ENCODE measurements at regions not wholly inside any gene's neighbourhood (a gene's known extent, or its start where the extent isn't known, plus 50 kb on each side); places are given as distances from the start of the nearest gene placed in this dataset.

- no peak for ATAC-seq
Measured at GRCh38 chr4:74615411-74615810, 170.5 kb downstream of the AREG start.

GRCh38 chr4:74618166-74618565 is 173.2 kb downstream of the AREG start:
- ATAC-seq = no peak

- ATAC-seq = no peak
Measured at GRCh38 chr4:74618659-74619058, 173.7 kb downstream of the AREG start.

GRCh38 chr4:74619931-74620702 is 174.2 kb downstream of the BTC start:
- ATAC-seq = no peak

- no peak for ATAC-seq
Measured at GRCh38 chr4:74621616-74622015, 172.7 kb downstream of the BTC start.

GRCh38 chr4:74623041-74623440 is 171.3 kb downstream of the BTC start:
- no peak for ATAC-seq

- ATAC-seq = no peak
Measured at GRCh38 chr4:74624351-74625151, 169.8 kb downstream of the BTC start.

GRCh38 chr4:74625981-74626380 is 168.3 kb downstream of the BTC start:
- ATAC-seq = no peak

- ATAC-seq = no peak
Measured at GRCh38 chr4:74627093-74627492, 167.2 kb downstream of the BTC start.

- ATAC-seq = no peak
Measured at GRCh38 chr4:74627504-74627903, 166.8 kb downstream of the BTC start.

GRCh38 chr4:74628852-74629620 is 165.3 kb downstream of the BTC start:
- no peak for ATAC-seq

GRCh38 chr4:74630551-74630950 is 163.8 kb downstream of the BTC start:
- no peak for ATAC-seq

- no peak for ATAC-seq
Measured at GRCh38 chr4:74631338-74631737, 163.0 kb downstream of the BTC start.

GRCh38 chr4:74631988-74632387 is 162.3 kb downstream of the BTC start:
- ATAC-seq = no peak

GRCh38 chr4:74632634-74633033 is 161.7 kb downstream of the BTC start:
- no peak for ATAC-seq

- ATAC-seq = no peak
Measured at GRCh38 chr4:74635074-74635473, 159.2 kb downstream of the BTC start.

- no peak for ATAC-seq
Measured at GRCh38 chr4:74635490-74636123, 158.7 kb downstream of the BTC start.

GRCh38 chr4:74638001-74638400 is 156.3 kb downstream of the BTC start:
- no peak for ATAC-seq

- ATAC-seq = no peak
Measured at GRCh38 chr4:74638689-74639088, 155.6 kb downstream of the BTC start.

- ATAC-seq = no peak
Measured at GRCh38 chr4:74640111-74640903, 154.0 kb downstream of the BTC start.

- no peak for ATAC-seq
Measured at GRCh38 chr4:74642006-74642405, 152.3 kb downstream of the BTC start.

- no peak for ATAC-seq
Measured at GRCh38 chr4:74649193-74649592, 145.1 kb downstream of the BTC start.
